Endodermal cell (in vitro differentiated cells): ENCODE measurements at regions not wholly inside any gene's neighbourhood (a gene's known extent, or its start where the extent isn't known, plus 50 kb on each side); places are given as distances from the start of the nearest gene placed in this dataset.

Experiments used
- DNase-seq: peaks from one replicate; pipeline ENCODE4 v3.0.0-alpha.2; 2017
- H3K27ac ChIP-seq: 2 replicates; pipeline ENCODE4 v1.5.1; 2013; ENCODE audit warnings: mild to moderate bottlenecking, low read depth, low read length, moderate library complexity
- H3K27me3 ChIP-seq: 2 replicates; pipeline ENCODE4 v1.6.1; 2013; ENCODE audit warnings: mild to moderate bottlenecking, low read length, moderate library complexity; ENCODE audit not compliant: insufficient read depth, control insufficient read depth, poor library complexity, severe bottlenecking
- H3K36me3 ChIP-seq: 2 replicates; pipeline ENCODE4 v1.7.0; 2013; ENCODE audit warnings: mild to moderate bottlenecking, low read length, moderate library complexity; ENCODE audit not compliant: control insufficient read depth, insufficient read depth
- H3K4me1 ChIP-seq: one replicate; pipeline ENCODE4 v1.7.0; 2013; ENCODE audit warnings: low read length; ENCODE audit not compliant: control insufficient read depth, insufficient read depth
- H3K4me3 ChIP-seq: 2 replicates; pipeline ENCODE4 v1.5.1; 2013; ENCODE audit warnings: mild to moderate bottlenecking, low read length, moderate library complexity
- H3K9ac ChIP-seq: 2 replicates; pipeline ENCODE4 v1.6.1; 2013; ENCODE audit warnings: mild to moderate bottlenecking, low read length, moderate library complexity; ENCODE audit not compliant: poor library complexity, severe bottlenecking; ENCODE audit errors: extremely low read depth
- H3K9me3 ChIP-seq: 2 replicates; pipeline ENCODE4 v1.6.1; 2013; ENCODE audit warnings: mild to moderate bottlenecking, low read length, moderate library complexity; ENCODE audit not compliant: control insufficient read depth
- H3K27ac Mint-ChIP-seq: 2 replicates; pipeline ENCODE4 v1.8.0; 2020; ENCODE audit warnings: mixed read lengths
- H3K27me3 Mint-ChIP-seq: 2 replicates; pipeline ENCODE4 v1.8.0; 2021; ENCODE audit warnings: mild to moderate bottlenecking, mixed read lengths; ENCODE audit not compliant: insufficient read depth
- H3K36me3 Mint-ChIP-seq: 2 replicates; pipeline ENCODE4 v1.8.0; 2020; ENCODE audit warnings: low read depth, mixed read lengths
- H3K4me1 Mint-ChIP-seq: 2 replicates; pipeline ENCODE4 v1.8.0; 2020; ENCODE audit warnings: mixed read lengths
- H3K4me3 Mint-ChIP-seq: 2 replicates; pipeline ENCODE4 v1.8.0; 2020; ENCODE audit warnings: mild to moderate bottlenecking, moderate library complexity, mixed read lengths
- H3K9me3 Mint-ChIP-seq: 2 replicates; pipeline ENCODE4 v1.8.0; 2020; ENCODE audit warnings: mild to moderate bottlenecking, mixed read lengths
- CTCF ChIP-seq: fragments of 200-600 bp; sonication (generic); conservative IDR thresholded peaks from 2 replicates; pipeline ENCODE4 v1.5.0; 2021; ENCODE audit warnings: antibody characterized with exemption, mild to moderate bottlenecking
- WGBS, 2 experiments: methylation state at CpG; one replicate each; pipeline versions ENCODE4 v1.1.5 to v1.1.7; 2013; ENCODE audit warnings: missing lambda C conversion rate in 2 of 2, mixed read lengths in 1 of 2; ENCODE audit not compliant: insufficient coverage in 1 of 2, insufficient read length in 1 of 2; 5-methylcytosine and 5-hydroxymethylcytosine counted together

- H3K27ac ChIP-seq = no peak overlapping the region
- WGBS, 2 experiments = 89 to 100% methylated on average over 4 to 5 of the region's 5 CpGs
- Mint-ChIP-seq H3K9me3 (peaks cover 7% of the 10 kb centered on the region), H3K4me3 (no peak overlapping the region), H3K36me3 (no peaks in the 10 kb centered on the region), H3K27me3 (no peaks in the 10 kb centered on the region), H3K27ac (no peak overlapping the region), H3K4me1 (peaks cover 2% of the 10 kb centered on the region)
- TF ChIP-seq CTCF = no peak
- H3K36me3 ChIP-seq = no peaks in the 10 kb centered on the region
- H3K4me1 ChIP-seq = no peaks in the 10 kb centered on the region
- no peaks in the 10 kb centered on the region for H3K9me3 ChIP-seq
- no peak overlapping the region for H3K4me3 ChIP-seq
- no peaks in the 10 kb centered on the region for H3K27me3 ChIP-seq
- H3K9ac ChIP-seq = no peak overlapping the region
- DNase-seq = no peak
Observed at GRCh38 chr14:22255017-22255950, 333.7 kb downstream of the DAD1 start.

DNA sequence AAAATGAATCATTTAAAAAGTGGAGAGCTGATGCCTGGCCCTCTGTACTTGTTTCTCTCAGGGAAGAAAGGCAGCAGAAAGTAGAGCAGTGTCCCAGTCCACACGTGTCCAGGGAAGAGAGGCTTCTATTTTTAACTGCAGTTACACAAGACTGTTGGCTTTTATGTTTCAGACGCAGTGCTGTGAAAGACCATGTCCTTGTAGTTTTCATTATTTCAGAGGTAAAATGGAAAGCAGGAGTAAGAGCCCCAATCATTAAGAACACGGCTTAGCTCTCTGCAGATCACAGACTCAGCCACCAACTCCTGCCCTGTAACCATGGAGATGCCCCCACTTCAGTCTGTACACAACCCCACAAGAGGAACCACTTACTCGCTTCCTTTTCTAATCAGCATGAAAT is 336.3 kb downstream of the DAD1 start:
- no peak overlapping the region for H3K27ac ChIP-seq

DNA sequence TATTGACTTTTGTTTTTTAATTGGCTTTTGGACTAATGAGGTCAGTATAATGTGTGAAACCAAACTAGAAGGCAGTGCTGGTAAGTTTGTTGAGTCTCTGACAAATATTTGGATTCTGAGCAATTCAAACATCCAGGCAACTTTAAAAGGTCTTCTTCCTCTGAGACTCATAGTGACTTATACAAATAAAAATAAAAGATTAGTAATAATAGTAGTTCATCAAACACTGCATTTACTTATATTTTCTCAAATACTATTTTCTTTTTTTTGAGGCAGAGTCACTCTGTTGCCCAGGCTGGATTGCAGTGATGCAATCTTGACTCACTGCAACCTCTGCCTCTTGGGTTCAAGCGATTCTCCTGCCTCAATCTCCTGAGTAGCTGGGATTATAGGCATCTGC is 337.9 kb downstream of the DAD1 start:
- Mint-ChIP-seq H3K27ac (no peak overlapping the region), H3K27me3 (no peaks in the 10 kb centered on the region), H3K4me1 (peaks cover 4% of the 10 kb centered on the region), H3K4me3 (no peak overlapping the region), H3K36me3 (no peaks in the 10 kb centered on the region), H3K9me3 (no peaks in the 10 kb centered on the region)
- H3K4me3 ChIP-seq = no peak overlapping the region
- no peak overlapping the region for H3K27ac ChIP-seq
- no peak for TF ChIP-seq CTCF
- no peak overlapping the region for H3K9ac ChIP-seq
- no peak for DNase-seq
- no peaks in the 10 kb centered on the region for H3K36me3 ChIP-seq
- no peaks in the 10 kb centered on the region for H3K9me3 ChIP-seq
- H3K4me1 ChIP-seq = no peaks in the 10 kb centered on the region
- no peaks in the 10 kb centered on the region for H3K27me3 ChIP-seq
- WGBS, 2 experiments = 86 to 90% methylated on average over 1 of the region's 1 CpG

More for the DNA sequence above, 336.3 kb downstream of the DAD1 start:
- H3K4me1 ChIP-seq = no peaks in the 10 kb centered on the region
- Mint-ChIP-seq H3K9me3 (peaks cover 4% of the 10 kb centered on the region), H3K4me1 (peaks cover 2% of the 10 kb centered on the region), H3K27ac (no peak overlapping the region), H3K27me3 (no peaks in the 10 kb centered on the region), H3K4me3 (no peak overlapping the region), H3K36me3 (no peaks in the 10 kb centered on the region)
- H3K36me3 ChIP-seq = no peaks in the 10 kb centered on the region
- no peaks in the 10 kb centered on the region for H3K9me3 ChIP-seq
- no peak overlapping the region for H3K9ac ChIP-seq
- no peaks in the 10 kb centered on the region for H3K27me3 ChIP-seq
- no peak for TF ChIP-seq CTCF
- H3K4me3 ChIP-seq = no peak overlapping the region
- 89 to 90% methylated on average over 3 to 4 of the region's 4 CpGs for WGBS, 2 experiments
- DNase-seq = no peak
